GM12891 (cell line): ENCODE measurements at regions not wholly inside any gene's neighbourhood (a gene's known extent, or its start where the extent isn't known, plus 50 kb on each side); places are given as distances from the start of the nearest gene placed in this dataset.

Experiments
- PAX5 ChIP-seq: IDR thresholded peaks from 2 replicates; pipeline ENCODE4 v1.6.1; 2011; ENCODE audit warnings: low read length, moderate library complexity, mild to moderate bottlenecking; ENCODE audit not compliant: insufficient read depth, severe bottlenecking
- POLR2A ChIP-seq: IDR thresholded peaks from 2 replicates; pipeline ENCODE4 v1.6.1; 2011; ENCODE audit warnings: low read depth, low read length, control low read depth
- POLR2AphosphoS5 ChIP-seq: IDR thresholded peaks from 2 replicates; pipeline ENCODE4 v1.6.1; 2011; ENCODE audit warnings: low read depth, low read length, control low read depth
- POU2F2 ChIP-seq: IDR thresholded peaks from 2 replicates; pipeline ENCODE4 v1.6.1; 2011; ENCODE audit warnings: low read depth, mild to moderate bottlenecking, control low read depth, low read length, moderate library complexity
- SPI1 ChIP-seq: IDR thresholded peaks from 2 replicates; pipeline ENCODE4 v1.6.1; 2011; ENCODE audit warnings: low read depth, low read length, control low read depth
- TAF1 ChIP-seq: IDR thresholded peaks from 2 replicates; pipeline ENCODE4 v1.6.1; 2011; ENCODE audit warnings: low read depth, low read length, control low read depth

GRCh38 chr5:171573021-171573420 lies 153.6 kb downstream of the FGF18 start:
- TF ChIP-seq POLR2AphosphoS5 (no peak), POLR2A (no peak), SPI1 (no peak), TAF1 (no peak), PAX5 (no peak), POU2F2 (no peak)
